SU-DHL-6 (cell line): ENCODE measurements at regions not wholly inside any gene's neighbourhood (a gene's known extent, or its start where the extent isn't known, plus 50 kb on each side); places are given as distances from the start of the nearest gene placed in this dataset.

ENCODE experiments used
- H2AFZ ChIP-seq: fragments of 200-600 bp; sonication (generic); 2 replicates; pipeline ENCODE4 v1.6.1; 2014; ENCODE audit warnings: low read depth, mild to moderate bottlenecking, moderate library complexity, mixed read lengths, antibody characterized with exemption, low read length; ENCODE audit not compliant: severe bottlenecking
- H3F3A ChIP-seq: fragments of 200-600 bp; shearing (Covaris generic); 2 replicates; pipeline ENCODE4 v1.6.0; 2016; ENCODE audit warnings: antibody characterized with exemption, mild to moderate bottlenecking; ENCODE audit not compliant: insufficient read depth
- H3K27ac ChIP-seq: fragments of 200-600 bp; sonication (generic); 2 replicates; pipeline ENCODE4 v1.5.1; 2016; ENCODE audit warnings: low read depth, mild to moderate bottlenecking, low read length, moderate library complexity, mixed read lengths
- H3K27me3 ChIP-seq: fragments of 200-600 bp; sonication (generic), shearing (Covaris generic); 2 replicates; pipeline ENCODE4 v1.6.0; 2014; ENCODE audit warnings: mild to moderate bottlenecking, low read length
- H3K36me3 ChIP-seq: fragments of 200-600 bp; sonication (generic); 2 replicates; pipeline ENCODE4 v1.6.1; 2014; ENCODE audit warnings: mild to moderate bottlenecking, low read length, mixed read lengths
- H3K4me2 ChIP-seq: fragments of 300-600, 200-600 bp; shearing (Covaris generic), sonication (generic); 2 replicates; pipeline ENCODE4 v1.6.0; 2014; ENCODE audit warnings: low read length, low read depth, mild to moderate bottlenecking; ENCODE audit not compliant: poor library complexity, severe bottlenecking
- H3K4me3 ChIP-seq: fragments of 200-600 bp; sonication (generic); 2 replicates; pipeline ENCODE4 v1.5.1; 2014; ENCODE audit warnings: antibody characterized with exemption, low read length, mild to moderate bottlenecking, mixed read lengths; ENCODE audit not compliant: insufficient read depth, poor library complexity, severe bottlenecking
- H3K79me2 ChIP-seq: fragments of 200-600 bp; sonication (generic); 2 replicates; pipeline ENCODE4 v1.6.1; 2014; ENCODE audit warnings: mild to moderate bottlenecking, low read length, moderate library complexity; ENCODE audit not compliant: insufficient read depth
- H3K9ac ChIP-seq: fragments of 200-600 bp; sonication (generic); 2 replicates; pipeline ENCODE4 v1.7.0; 2014; ENCODE audit warnings: mild to moderate bottlenecking, low read length
- H3K9me2 ChIP-seq: fragments of 200-600 bp; sonication (generic); replicated peaks from 2 replicates; pipeline ENCODE4 v1.6.1; 2014; ENCODE audit warnings: low read length; ENCODE audit not compliant: insufficient read depth
- H3K9me3 ChIP-seq: fragments of 200-600 bp; sonication (generic); 2 replicates; pipeline ENCODE4 v1.6.1; 2014; ENCODE audit warnings: low read length, mixed read lengths; ENCODE audit not compliant: insufficient read depth
- H4K20me1 ChIP-seq: fragments of 200-600 bp; sonication (generic); 2 replicates; pipeline ENCODE4 v1.6.1; 2014; ENCODE audit warnings: low read depth, mild to moderate bottlenecking, antibody characterized with exemption, low read length, moderate library complexity, mixed read lengths
- EZH2phosphoT487 ChIP-seq: fragments of 200-600 bp; sonication (generic), shearing (Covaris generic); conservative IDR thresholded peaks from 2 replicates; pipeline ENCODE4 v1.6.1; 2018; ENCODE audit warnings: mild to moderate bottlenecking, antibody characterized with exemption, low read length, moderate library complexity, mixed read lengths
- TF ChIP-seq, protein P1 (sequence below): fragments of 200-600 bp; sonication (generic); IDR thresholded peaks from one replicate; pipeline ENCODE4 v1.5.1; 2017; ENCODE audit warnings: antibody characterized with exemption, mild to moderate bottlenecking, low read length, moderate library complexity; ENCODE audit not compliant: insufficient read depth, poor library complexity, severe bottlenecking

- no peaks in the 10 kb centered on the region for H3K79me2 ChIP-seq
- no peaks in the 10 kb centered on the region for H3K36me3 ChIP-seq
- H3K4me2 ChIP-seq: no peak overlapping the region
- no peaks in the 10 kb centered on the region for H3K9me3 ChIP-seq
- H3K9me2 ChIP-seq: no peaks in the 10 kb centered on the region
- no peaks in the 10 kb centered on the region for H4K20me1 ChIP-seq
- no peak for TF ChIP-seq EZH2phosphoT487
- TF ChIP-seq, protein P1, sequence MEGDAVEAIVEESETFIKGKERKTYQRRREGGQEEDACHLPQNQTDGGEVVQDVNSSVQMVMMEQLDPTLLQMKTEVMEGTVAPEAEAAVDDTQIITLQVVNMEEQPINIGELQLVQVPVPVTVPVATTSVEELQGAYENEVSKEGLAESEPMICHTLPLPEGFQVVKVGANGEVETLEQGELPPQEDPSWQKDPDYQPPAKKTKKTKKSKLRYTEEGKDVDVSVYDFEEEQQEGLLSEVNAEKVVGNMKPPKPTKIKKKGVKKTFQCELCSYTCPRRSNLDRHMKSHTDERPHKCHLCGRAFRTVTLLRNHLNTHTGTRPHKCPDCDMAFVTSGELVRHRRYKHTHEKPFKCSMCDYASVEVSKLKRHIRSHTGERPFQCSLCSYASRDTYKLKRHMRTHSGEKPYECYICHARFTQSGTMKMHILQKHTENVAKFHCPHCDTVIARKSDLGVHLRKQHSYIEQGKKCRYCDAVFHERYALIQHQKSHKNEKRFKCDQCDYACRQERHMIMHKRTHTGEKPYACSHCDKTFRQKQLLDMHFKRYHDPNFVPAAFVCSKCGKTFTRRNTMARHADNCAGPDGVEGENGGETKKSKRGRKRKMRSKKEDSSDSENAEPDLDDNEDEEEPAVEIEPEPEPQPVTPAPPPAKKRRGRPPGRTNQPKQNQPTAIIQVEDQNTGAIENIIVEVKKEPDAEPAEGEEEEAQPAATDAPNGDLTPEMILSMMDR: no peak
- H3K9ac ChIP-seq: no peak overlapping the region
- no peaks in the 10 kb centered on the region for H3F3A ChIP-seq
- H3K4me3 ChIP-seq: no peak overlapping the region
- H3K27me3 ChIP-seq: no peaks in the 10 kb centered on the region
- H3K27ac ChIP-seq: no peak overlapping the region
- no peak overlapping the region for H2AFZ ChIP-seq
Measured at GRCh38 chr1:234668577-234668955, 58.6 kb upstream of the IRF2BP2 start.

DNA sequence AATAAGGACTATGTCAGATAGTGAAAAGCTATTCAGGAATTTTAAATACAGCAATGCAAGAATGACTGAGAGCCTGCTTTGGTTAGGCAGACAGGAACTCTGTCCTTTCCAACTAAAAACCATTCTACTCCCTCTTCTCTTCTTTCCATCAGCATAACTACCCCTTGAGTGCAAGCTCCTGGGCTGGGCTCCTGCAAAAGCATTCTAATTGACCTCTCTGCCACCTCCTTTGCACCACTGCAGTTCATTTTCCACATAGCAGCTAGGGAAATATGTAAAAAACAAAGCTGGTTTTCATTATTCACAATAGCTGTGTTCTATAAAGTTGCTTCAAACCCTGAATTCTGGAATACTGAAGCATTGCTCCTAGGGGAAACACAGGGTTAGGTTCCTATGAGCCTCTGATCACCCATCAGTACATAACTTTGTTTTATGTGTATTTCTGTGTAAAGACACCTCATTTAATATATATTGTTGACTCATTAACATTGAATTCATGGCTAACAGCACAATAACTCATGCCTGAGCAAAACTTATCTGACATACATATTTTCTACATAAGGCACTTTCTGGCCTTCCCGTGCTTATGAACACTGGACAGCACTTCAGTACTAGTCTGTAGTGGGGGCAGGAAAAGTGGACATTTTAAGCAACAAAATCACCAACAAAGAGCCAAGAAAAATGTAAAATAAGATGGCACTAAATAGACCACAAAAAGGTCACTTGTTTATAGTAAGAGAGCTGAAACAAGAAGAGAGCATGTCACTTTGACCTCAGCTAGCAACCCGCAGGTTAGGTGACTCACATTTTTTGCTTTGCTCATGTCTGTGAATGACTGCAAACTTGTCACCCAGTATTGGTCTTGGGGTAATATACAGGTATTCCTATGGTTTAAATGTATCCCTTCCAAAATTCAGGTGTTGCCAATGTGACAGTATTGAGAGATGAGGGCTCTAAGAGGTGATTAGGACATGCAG, 57.9 kb upstream of the IRF2BP2 start:
- no peak overlapping the region for H2AFZ ChIP-seq
- TF ChIP-seq EZH2phosphoT487: no peak
- TF ChIP-seq, protein P1: no peak
- no peak overlapping the region for H3K27ac ChIP-seq

DNA sequence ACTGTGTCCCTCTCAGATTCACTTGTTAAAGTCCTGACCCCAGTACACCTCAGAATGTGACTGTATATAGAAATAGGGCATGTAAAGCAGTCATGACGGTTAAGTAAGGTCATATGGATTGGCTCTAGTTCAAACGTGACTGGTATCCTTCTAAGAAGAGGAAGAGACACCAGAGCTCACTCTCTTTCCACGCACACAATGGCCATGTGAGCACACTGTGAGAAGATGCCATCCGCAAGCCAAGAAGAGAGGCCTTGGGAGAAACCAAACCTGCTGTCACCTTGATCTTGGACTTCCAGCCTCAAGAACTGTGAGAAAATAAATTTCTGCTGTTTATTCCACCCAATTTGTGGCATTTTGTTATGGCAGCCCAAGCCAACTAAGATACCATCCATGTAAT, 56.8 kb upstream of the IRF2BP2 start:
- H3K79me2 ChIP-seq: no peaks in the 10 kb centered on the region
- no peak overlapping the region for H3K9ac ChIP-seq
- H3F3A ChIP-seq: no peaks in the 10 kb centered on the region
- H4K20me1 ChIP-seq: no peaks in the 10 kb centered on the region
- no peaks in the 10 kb centered on the region for H3K36me3 ChIP-seq
- H3K4me2 ChIP-seq: no peak overlapping the region
- no peak overlapping the region for H2AFZ ChIP-seq
- no peaks in the 10 kb centered on the region for H3K9me2 ChIP-seq
- no peak for TF ChIP-seq EZH2phosphoT487
- TF ChIP-seq, protein P1: no peak
- H3K9me3 ChIP-seq: no peaks in the 10 kb centered on the region
- H3K27ac ChIP-seq: no peak overlapping the region
- H3K4me3 ChIP-seq: no peak overlapping the region
- H3K27me3 ChIP-seq: no peaks in the 10 kb centered on the region

More for the DNA sequence above, 57.9 kb upstream of the IRF2BP2 start:
- Histone ChIP-seq H4K20me1 (no peaks in the 10 kb centered on the region), H3K9me3 (no peaks in the 10 kb centered on the region), H3K4me3 (no peak overlapping the region), H3K36me3 (no peaks in the 10 kb centered on the region), H3F3A (no peaks in the 10 kb centered on the region), H3K9ac (no peak overlapping the region), H3K27me3 (no peaks in the 10 kb centered on the region), H3K9me2 (no peaks in the 10 kb centered on the region), H3K79me2 (no peaks in the 10 kb centered on the region), H3K4me2 (no peak overlapping the region)
